Cardiac muscle cell (in vitro differentiated cells and primary cell): ENCODE measurements at regions not wholly inside any gene's neighbourhood (a gene's known extent, or its start where the extent isn't known, plus 50 kb on each side); places are given as distances from the start of the nearest gene placed in this dataset.

Source experiments
- DNase-seq, 2 donors: peaks; one replicate each; pipeline versions ENCODE4 v3.0.0 to v3.0.0-alpha.2; 2010 to 2017; ENCODE audit warnings: low read depth in 1 of 2, low spot score in 1 of 2
- H3K27ac ChIP-seq: fragments of 200-600 bp; sonication (generic); 2 replicates; pipeline ENCODE4 v1.5.1; 2016
- H3K27me3 ChIP-seq: fragments of 200-600 bp; sonication (generic); 2 replicates; pipeline ENCODE4 v1.6.0; 2016; ENCODE audit warnings: control low read depth
- H3K36me3 ChIP-seq: fragments of 200-600 bp; sonication (generic); 2 replicates; pipeline ENCODE4 v1.5.1; 2016; ENCODE audit warnings: control low read depth
- H3K4me1 ChIP-seq: fragments of 200-600 bp; sonication (generic); 2 replicates; pipeline ENCODE4 v1.8.1; 2017; ENCODE audit warnings: low read depth, mild to moderate bottlenecking, mixed run types
- H3K4me3 ChIP-seq: fragments of 200-600 bp; sonication (generic); 2 replicates; pipeline ENCODE4 v1.5.1; 2016; ENCODE audit warnings: mild to moderate bottlenecking
- H3K9me3 ChIP-seq: fragments of 200-600 bp; sonication (generic); 2 replicates; pipeline ENCODE4 v1.5.1; 2017; ENCODE audit warnings: low read depth, mild to moderate bottlenecking, control low read depth
- CTCF ChIP-seq: IDR thresholded peaks from 2 replicates; pipeline ENCODE4 v1.5.1; 2012; ENCODE audit warnings: low read depth, mild to moderate bottlenecking, low read length

DNA sequence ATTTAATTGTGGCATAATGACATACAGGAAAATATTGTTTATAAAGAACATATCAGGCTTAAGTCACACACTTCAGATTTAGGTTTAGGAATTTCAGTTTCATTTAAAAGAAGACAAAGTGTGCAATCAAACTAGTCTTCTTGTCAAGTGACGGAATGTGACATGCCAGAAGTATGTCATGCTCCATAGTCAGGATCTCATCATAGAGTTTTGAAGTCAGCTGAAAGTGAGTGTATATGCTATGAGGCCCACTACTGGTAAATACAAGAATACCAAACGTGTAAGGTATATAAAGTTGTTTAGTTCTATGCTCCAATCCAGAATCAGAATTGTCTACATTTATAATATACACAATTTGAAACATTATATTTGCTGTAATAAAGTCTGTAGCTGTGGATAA lies 988.4 kb downstream of the TBL1XR1 start:
- Histone ChIP-seq H3K4me3 (no peak overlapping the region), H3K27ac (no peak overlapping the region), H3K9me3 (no peaks in the 10 kb centered on the region), H3K36me3 (no peaks in the 10 kb centered on the region), H3K27me3 (no peaks in the 10 kb centered on the region), H3K4me1 (no peaks in the 10 kb centered on the region)
- TF ChIP-seq CTCF = no peak
- no peak for DNase-seq

GRCh38 chr3:176208283-176208682 lies 989.0 kb downstream of the TBL1XR1 start:
- H3K27ac ChIP-seq = no peak overlapping the region
- no peak for TF ChIP-seq CTCF

GRCh38 chr3:176206809-176207208 lies 990.5 kb downstream of the TBL1XR1 start:
- H3K36me3 ChIP-seq = no peaks in the 10 kb centered on the region
- DNase-seq = no peak
- H3K9me3 ChIP-seq = no peaks in the 10 kb centered on the region
- H3K27me3 ChIP-seq = no peaks in the 10 kb centered on the region
- H3K4me3 ChIP-seq = no peak overlapping the region
- H3K27ac ChIP-seq = no peak overlapping the region
- no peaks in the 10 kb centered on the region for H3K4me1 ChIP-seq
- TF ChIP-seq CTCF = no peak

More at GRCh38 chr3:176208283-176208682, 989.0 kb downstream of the TBL1XR1 start:
- Histone ChIP-seq H3K36me3 (no peaks in the 10 kb centered on the region), H3K27me3 (no peaks in the 10 kb centered on the region), H3K4me1 (no peaks in the 10 kb centered on the region), H3K9me3 (no peaks in the 10 kb centered on the region), H3K4me3 (no peak overlapping the region)
- DNase-seq = no peak

GRCh38 chr3:176202652-176203051 lies 994.6 kb downstream of the TBL1XR1 start:
- H3K27ac ChIP-seq = no peak overlapping the region
- H3K4me3 ChIP-seq = no peak overlapping the region
- no peaks in the 10 kb centered on the region for H3K36me3 ChIP-seq
- H3K27me3 ChIP-seq = no peaks in the 10 kb centered on the region
- peaks cover 4% of the 10 kb centered on the region for H3K9me3 ChIP-seq
- no peak for TF ChIP-seq CTCF
- H3K4me1 ChIP-seq = no peaks in the 10 kb centered on the region
- no peak for DNase-seq

GRCh38 chr3:176193032-176193730 lies 1004.1 kb downstream of the TBL1XR1 start:
- no peak for TF ChIP-seq CTCF
- H3K9me3 ChIP-seq = peaks cover 4% of the 10 kb centered on the region
- DNase-seq = no peak
- H3K27ac ChIP-seq = no peak overlapping the region
- H3K4me1 ChIP-seq = no peaks in the 10 kb centered on the region
- H3K4me3 ChIP-seq = no peak overlapping the region
- no peaks in the 10 kb centered on the region for H3K27me3 ChIP-seq
- no peaks in the 10 kb centered on the region for H3K36me3 ChIP-seq
